GM18861 (cell line): ENCODE measurements at regions not wholly inside any gene's neighbourhood (a gene's known extent, or its start where the extent isn't known, plus 50 kb on each side); places are given as distances from the start of the nearest gene placed in this dataset.

Experiments used
- ATAC-seq: cut with Tn5 transposase; IDR thresholded peaks from one replicate; pipeline ENCODE4 v1.9.1; 2021; ENCODE audit not compliant: unreplicated experiment

DNA sequence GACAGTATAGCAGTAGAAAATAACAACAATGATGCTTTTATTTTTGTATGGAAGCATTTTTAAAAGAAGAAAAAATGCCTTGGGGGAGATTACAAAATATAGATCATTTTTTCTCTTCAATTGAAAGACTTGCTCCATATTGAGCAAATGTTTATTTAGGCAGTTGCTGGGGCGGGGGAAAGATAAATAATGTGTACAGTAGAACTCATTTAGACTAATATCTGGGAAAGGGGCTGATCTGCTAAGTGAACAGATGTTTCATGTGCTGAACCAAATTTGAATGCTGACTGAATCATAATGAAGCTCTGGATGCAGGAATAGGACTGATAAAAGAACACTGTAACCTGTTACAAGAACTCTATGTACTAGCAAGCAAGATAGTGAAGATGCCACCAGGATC lies 457.1 kb upstream of the TENM4 start:
- no peak for ATAC-seq

DNA sequence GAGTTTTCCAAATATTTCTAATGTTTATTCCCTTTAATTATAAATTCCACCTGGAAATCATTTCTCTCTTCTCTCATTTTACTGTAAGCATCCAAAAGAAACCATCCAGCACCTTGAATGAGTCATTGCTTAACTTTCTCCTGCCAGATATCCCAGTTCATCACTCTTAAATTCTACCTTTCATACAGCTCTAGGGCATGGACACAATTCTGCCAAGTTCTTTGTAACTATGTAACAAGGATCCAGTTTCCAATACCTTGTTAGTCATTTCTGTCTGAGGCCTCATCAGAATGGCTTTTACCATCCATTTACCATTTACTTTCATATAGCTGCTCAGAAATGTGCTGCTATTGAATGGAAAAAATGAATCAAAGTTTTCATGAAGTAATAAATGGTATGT lies 455.4 kb upstream of the TENM4 start:
- no peak for ATAC-seq

DNA sequence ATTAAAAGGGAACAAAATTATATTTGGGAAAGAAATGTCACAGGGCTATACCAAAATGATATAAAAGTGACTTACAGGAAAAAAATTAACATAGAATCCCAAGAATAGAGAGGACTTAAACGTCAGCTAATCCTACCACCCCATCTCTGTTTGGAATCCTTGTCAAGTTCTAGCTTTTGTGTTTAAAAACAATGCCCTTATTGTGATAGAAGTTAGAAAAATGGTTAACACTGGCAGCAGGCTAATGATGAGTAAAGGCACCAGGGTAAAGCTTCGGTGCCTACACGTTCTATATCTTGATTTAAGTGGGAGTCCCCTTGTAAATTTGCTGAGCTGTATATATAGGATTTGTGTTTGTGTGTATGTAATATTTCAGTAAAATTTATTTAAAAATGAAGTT lies 453.3 kb upstream of the TENM4 start:
- no peak for ATAC-seq

DNA sequence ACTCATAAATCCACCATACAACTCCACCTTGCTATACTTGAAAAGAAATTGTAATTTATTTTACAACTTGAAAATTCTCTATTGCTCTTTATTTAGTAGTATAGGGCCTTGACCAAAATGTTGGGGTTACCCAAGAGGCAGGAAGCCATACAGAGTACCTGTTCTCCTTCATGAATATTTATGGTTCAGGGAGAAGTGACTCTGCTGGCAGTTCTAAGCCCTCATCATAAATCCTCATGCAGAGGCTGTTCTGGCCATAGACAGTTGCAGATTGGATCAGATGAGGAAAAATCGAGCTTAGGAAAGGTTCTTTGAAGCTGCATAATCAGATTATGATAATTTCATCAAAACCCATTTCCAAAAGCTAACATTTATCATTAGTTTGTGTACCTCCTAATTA lies 449.4 kb upstream of the TENM4 start:
- ATAC-seq, result no peak

DNA sequence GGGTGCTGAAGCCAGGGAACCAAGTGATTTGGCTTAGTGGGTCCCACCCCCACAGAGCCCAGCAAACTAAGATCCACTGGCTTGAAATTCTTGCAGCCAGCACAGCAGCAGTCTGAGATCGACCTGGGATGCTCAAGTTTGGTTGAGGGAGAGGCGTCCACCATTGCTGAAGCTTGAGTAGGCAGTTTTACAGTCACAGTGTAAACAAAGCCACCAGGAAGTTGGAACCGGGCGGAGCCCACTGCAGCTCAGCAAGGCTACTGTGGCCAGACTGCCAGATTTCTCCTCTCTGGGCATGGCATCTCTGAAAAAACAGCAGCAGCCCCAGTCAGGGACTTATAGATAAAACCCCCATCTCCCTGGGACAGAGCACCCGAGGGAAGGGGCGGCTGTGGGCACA lies 424.1 kb upstream of the TENM4 start:
- ATAC-seq, result no peak

DNA sequence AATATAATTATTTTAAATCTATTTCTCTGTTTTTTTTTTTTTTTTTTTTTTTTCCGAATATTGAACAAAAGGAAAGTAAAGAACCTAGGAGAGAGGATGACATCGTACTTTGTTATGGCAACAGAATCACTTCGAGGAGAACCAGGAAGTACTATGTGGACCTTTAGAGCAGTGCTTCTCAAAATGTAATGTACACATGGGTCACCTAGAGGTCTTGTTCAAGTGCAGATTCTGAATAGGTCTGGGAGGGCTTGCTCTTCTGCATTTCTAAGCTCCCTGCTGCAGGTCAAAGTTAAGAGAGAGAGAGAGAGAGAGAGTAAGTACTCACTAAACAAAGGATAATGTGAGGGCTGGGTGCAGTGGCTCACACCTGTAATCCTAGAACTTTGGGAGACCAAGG lies 419.5 kb upstream of the TENM4 start:
- ATAC-seq, result no peak

DNA sequence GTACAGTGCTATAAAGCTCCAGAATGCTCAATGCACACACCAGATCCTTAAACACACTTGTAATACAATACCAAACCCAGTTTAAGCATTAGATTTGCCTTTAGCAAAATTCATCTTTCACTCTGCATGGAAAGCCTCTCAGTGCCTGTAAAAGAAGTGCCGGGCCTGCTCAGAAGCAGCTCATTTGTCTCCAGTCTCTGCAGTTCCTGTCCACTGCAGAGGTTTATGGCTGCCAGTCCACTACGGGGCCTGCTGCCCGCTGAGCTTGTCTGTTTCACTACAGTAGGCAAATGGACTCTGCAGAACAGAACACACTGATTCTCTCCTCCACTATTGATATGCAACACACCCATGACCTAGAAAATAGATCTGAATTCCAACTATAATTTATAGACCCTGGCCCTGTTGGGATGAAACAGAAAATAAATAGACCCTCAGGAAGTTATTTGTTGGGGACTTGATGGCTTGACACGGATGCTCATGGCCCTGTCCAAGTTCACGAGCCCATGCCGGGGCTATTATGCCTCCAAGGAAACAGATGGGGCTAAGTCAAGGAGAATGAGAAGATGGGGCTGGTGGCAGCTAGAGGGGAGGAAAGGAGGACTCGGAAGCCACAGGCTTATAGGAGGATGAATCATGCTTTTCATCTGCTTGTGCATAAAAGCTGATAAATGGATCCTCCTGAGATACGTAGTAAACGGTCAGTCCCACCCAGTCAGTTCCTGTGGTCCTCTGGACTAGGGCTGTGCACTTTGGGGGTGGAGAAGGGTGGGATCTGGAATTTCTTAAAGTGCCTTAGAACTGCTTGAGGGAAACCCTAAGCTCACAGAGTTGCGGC lies 416.8 kb upstream of the TENM4 start:
- no peak for ATAC-seq

DNA sequence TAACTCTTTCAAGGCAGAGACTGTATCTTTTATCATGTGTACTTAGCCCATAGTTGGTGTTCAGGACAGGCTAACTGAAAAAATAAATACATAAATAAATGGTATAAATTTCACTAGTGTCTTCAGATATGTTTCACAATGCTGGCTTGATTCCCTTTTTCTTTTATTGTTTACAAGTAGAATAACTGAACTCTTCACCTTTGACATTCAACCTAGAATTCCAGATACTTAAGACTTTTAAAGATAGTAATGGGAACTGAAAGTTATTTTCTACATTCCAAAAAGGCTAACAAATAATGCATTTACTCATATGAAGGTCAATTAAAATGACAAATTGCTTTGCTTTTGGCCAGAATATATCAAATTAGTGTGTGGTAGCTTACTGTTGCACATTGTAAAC lies 411.3 kb upstream of the TENM4 start:
- no peak for ATAC-seq

DNA sequence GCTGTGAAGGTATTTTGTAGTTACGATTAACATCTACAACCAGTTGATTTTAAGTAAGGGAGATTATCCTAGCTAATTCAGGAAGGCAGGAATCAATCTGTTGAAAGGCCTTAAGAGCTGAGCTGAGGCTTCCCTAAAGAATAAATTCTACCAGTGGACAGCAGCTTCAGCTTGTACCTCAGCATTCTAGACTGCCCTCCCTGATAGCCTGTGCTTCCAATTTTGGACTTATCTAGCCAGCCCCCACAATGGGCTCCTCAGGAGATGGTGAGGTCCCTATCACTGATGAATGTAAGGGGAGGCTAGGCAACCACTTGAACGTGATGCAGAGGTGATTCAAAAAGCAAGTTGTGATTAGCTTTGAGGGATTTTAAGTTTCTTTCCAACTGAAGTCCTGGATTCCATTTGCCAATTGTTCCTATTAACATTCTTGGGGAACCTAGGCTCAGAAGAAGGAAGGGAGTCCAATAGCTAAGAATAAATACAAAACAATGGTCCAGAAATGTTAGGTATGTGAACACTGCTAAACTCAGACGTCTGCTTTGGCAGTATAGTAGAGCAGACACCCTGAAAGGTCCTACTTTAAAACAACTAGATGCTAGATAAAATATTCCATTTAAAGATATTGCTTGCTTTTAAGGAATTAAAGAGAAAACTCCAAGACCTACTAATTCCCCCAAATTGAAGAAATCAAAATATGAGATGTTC lies 404.3 kb upstream of the TENM4 start:
- ATAC-seq, result no peak

DNA sequence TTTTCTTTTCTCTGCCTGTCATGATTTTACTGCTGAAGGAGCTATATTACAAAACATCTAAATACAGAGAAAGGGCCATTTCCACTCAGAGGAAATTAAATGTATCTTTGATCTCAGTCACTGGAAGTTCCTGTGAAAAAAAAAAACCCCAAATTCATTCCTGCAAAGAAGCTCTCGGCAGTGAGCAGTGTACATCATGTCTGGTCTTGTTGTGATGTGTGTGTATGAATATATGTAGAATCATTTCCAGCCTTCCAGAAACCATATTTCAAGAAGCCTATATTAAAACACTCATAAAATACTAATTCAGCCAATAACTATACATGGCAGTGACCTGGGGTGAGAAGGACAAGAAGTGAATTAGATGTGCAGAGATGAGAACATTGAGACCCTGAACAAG lies 393.2 kb upstream of the TENM4 start:
- ATAC-seq, result no peak

DNA sequence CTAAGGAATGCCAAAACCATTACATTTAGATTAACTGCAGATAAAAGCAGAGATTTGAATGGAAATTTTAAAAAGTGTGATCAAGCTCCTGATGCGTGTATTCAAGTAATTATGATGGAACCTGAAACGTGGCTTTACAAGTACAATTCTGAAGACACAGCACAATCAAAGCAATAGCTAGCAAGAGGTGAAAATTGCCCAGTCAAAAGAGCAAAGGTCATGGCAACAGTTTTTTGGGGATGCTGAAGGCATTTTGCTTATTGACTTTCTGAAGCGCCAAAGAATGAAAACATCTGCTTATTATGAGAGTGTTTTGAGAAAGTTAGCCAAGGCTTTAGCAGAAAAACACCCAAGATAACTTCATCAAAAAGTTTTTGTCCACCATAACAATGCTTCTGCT lies 389.6 kb upstream of the TENM4 start:
- no peak for ATAC-seq

DNA sequence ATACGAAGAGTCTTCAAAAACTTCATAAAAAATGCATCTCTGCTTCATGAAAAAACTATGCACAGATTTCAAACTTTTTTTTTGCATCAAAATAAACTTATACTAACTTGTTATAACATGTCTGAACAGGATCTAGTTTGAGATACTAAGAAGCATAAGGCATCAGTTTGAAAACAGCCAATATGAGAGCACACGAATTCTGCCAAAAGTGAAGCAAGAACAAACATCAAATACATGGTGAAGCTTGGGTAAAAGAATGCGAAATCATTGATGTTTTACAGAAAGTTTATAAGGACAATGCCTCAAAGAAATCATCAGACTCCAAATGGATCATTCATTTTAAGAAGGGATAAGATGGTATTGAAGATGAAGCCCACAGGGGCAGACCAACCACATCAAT lies 389.1 kb upstream of the TENM4 start:
- no peak for ATAC-seq

DNA sequence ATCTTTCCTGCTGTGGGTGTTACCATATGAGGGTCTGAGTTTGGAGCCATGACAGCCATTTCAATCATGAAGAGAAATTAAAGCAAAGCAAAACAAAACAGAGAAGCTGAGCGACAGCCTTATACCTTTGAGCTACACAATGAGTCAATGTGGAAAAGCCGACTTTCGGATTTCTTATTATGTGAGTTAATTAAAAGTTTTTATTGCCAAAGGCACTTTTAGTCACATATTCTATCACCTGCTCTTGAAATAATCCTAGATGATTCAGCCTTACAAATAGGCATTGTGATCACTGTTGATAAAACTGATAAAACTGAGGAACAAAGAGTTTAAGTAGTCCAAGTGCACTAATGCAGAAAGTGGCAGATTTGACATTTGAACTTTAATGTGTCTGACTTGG lies 381.9 kb upstream of the TENM4 start:
- no peak for ATAC-seq

DNA sequence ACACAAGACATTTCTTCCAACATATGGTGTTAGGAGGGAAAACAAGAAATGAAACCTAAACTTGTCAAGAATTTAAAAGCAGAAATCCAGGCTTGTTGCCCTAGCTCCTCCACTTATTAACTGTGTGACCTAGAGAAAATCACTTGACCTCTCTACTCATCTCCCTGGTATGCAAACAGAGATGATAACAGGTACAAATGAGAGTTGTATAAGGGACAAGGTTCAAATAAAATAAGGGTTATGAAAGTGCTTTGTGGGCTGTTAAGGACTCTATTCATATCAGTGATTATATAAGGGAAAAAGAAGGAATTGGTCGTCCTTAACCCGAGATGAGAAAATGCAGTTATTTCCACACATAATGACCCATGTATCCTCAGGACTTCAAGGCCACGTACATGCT lies 372.7 kb upstream of the TENM4 start:
- no peak for ATAC-seq

DNA sequence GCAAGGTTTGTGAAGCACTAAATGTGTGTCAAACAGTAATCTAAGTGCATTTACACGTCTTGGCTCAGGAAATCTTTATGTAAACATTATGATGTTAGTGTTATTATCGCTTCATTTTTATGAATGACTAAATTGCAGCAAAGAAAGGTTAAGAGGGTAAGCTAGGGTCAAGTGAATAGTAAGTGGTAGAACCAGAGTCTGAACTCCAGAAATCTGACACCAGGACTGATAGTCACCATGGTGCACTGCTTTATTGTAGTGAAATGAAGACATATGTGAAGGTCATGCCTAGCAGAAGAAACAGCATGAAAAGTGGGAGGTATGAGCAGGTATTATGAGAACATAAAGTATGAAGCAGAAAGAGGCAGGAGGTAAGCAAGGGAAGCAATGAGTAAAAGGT lies 368.7 kb upstream of the TENM4 start:
- no peak for ATAC-seq

DNA sequence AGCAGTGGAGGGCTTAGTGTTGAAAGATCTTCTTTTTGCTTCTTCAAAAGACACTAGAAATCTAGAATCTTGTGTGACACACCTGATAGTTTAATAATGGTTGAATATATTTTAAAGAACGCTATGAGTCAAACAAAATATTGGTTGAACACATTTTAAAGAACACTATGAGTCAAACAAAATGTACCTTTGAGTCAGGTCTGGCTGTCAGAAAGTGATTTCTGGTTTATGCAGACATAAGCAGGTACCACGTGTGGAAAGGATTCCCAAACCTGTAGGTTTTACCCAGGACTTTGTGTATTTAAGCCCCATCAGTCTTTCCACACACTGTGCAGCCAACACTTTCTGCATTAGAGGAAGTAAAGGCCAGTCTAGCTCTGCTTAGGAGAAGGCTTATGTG lies 366.7 kb upstream of the TENM4 start:
- no peak for ATAC-seq

DNA sequence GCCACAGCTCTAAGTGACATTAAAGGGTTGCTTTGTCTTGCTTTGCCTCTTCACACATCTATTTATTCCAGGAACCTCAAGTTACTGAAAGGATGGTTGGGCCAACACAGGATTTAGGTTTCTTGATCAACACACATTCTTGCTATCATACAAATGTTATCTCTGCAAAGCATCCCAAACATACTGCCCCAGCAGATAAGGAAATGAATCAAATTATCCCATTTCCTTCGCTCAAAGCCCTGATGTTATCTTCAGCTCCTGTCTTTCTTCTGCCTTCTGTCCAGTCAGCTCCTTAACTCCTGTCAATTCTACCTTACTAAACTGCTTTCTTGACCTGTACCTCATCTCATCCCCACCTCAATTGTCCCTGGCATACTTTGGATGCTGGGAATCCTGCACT lies 355.9 kb upstream of the TENM4 start:
- no peak for ATAC-seq

DNA sequence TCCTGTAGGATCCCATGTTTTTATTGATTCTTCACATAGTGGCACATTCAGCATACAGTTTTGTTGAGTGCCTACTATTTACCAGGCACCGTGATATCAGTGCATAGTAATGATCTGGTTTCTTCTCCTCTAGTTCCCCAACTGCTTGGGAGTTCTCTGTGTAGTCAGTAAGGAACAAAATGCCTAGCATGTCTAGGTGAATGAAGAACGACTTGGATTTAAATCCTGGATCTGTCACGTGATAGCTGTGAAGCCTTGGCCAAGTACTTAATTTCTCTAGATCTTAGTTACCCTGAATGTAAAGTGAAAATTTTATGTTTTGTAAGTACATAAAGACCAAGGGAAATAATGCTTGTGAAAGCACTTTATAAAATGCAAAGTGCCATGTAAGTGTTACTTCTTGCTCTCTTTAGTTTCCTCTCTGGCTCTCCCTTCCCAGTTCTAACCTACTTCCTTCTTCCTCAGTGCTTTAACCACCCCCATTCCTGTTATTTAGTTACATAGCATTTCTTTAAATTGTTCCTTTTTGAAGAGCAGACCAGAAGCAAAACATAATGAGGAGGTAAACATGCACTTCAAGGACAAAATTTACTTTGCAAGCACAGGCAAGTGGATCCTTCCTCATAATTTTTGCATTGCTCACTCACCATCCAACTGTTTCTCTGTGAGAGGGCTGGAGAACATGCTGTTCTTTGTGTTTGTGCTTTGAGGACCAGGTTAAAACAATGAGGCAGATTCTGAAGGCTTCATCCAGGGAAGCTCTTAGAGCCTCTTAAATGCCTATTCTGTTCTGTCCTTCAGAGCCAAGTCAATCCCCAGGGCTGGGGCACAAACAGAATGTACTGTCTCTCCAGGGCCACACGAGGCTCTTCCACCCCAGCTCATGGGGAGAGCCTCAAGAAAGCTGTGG lies 353.9 kb upstream of the TENM4 start:
- no peak for ATAC-seq

DNA sequence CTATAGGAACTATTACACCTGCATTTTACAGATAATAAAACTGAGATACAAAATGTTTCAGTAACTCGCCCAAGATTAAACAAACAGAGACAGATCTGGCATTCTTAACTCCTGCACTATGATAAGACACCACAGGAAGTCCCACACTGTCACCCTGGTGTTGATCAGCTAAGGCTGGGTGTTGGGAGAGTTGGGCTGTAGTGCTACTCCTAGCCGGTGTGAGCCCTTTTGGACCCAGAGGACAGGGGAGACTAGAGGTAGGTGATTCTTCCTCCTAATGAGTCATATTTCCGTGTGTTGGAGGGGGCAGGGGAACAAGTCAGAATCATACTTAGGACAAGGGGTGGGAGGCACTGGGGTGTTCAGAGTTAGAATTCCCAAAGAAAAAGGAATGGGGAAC lies 353.2 kb upstream of the TENM4 start:
- no peak for ATAC-seq

DNA sequence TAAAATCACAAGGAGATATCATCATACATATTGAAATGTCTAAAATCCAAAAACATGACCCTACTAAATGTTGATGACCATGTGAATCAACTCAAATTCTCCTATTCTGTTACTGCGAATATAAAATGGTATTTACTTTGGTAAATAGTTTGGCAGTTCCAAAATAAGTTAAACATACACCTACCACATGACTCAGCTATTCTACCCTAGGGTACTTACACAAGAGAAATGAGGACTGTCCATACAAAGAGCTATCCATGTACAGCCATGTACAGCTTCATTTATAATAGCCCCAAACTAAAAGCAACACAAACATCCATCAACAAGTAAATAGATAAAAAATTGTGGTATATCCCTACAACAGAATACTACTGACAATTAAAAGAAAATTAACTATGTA lies 346.1 kb upstream of the TENM4 start:
- ATAC-seq, result no peak

DNA sequence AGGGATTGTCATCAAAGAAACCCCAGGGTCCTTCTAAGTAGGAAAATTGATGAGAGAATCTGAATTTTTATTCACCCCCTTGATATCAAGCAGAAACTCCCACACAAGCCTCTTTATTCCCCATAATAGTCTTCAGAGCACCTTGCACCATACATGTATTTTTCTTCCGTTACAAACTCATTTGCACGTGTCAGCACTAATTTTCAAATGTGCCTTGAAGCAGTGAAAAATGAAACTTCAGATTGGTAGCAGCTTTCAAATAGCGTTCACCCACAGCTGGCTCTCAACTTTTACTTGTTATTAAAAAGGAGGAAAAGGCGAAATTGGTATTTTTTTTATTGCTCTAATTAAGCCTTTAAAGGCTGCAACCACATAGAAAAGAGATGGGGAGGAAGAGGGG lies 343.0 kb upstream of the TENM4 start:
- no peak for ATAC-seq

DNA sequence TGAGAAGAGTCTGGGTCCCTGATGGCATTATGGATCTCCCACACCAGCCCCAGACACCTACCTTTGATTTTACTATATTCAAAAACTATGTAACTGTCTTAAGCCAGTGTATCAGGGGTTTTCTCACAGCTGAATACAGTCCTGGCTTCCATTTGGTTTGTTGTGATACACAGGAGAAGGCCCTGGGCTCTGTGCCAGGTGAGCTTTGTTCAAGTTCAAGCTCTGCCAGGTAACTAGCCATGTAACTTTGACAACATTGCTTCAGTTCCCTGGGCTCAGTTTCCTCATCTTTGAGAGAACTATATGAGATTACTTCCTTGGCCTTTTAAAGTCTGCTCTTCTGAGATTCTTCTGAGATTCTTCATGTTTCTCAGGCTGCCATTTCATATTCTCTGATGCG lies 327.5 kb upstream of the TENM4 start:
- no peak for ATAC-seq
